ENCODE measurements at regions not wholly inside any gene's neighbourhood (a gene's known extent, or its start where the extent isn't known, plus 50 kb on each side); places are given as distances from the start of the nearest gene placed in this dataset.
"Not testable (repeated sequence)": the region's sequence is repeated elsewhere in the genome, so short reads cannot be mapped to it uniquely, and the experiment has no call there.

DNA sequence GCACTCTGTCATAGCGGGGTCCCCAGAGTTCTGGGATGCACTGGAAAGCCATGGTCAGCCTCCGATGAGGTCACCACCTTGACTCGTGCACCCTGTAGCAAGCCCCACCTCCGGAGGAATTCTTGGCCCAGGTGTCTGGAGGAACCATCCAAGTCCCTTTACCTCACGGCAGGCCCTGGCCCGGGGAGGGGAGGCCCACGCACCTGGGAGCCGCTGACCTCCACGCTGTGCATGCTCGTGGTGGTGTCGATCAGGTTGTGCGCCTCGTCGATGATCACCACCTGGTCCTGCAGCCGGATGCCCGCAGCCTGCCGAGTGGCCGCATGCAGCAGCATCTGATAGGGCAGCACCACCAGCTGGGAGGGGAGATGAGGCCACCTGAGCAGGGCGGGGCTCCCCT, 177.3 kb downstream of the KLRB1 start:
- H3K27ac ChIP-seq (ENCODE audit: low read length); H3K9ac ChIP-seq (ENCODE audit: low read length); H4K20me1 ChIP-seq (ENCODE audit: insufficient read depth, low read length); H3K79me2 ChIP-seq (ENCODE audit: low read length); H3K4me3 ChIP-seq (ENCODE audit: low read length); H3K36me3 ChIP-seq (replicated peaks; ENCODE audit: low read depth, low read length); H3K4me2 ChIP-seq (ENCODE audit: low read length); H3K4me1 ChIP-seq (ENCODE audit: low read length); H3K9me3 ChIP-seq (ENCODE audit: insufficient read depth, low read length); H3K27me3 ChIP-seq (ENCODE audit: low read depth, low read length); H2AFZ ChIP-seq (ENCODE audit: low read depth, low read length): not testable (repeated sequence)

- not testable (repeated sequence) for H3K36me3 ChIP-seq (replicated peaks; ENCODE audit: low read depth, low read length); H3K27me3 ChIP-seq (ENCODE audit: low read depth, low read length); H3K9me3 ChIP-seq (ENCODE audit: insufficient read depth, low read length); H3K27ac ChIP-seq (ENCODE audit: low read length); H3K4me3 ChIP-seq (ENCODE audit: low read length); H3K4me2 ChIP-seq (ENCODE audit: low read length); H2AFZ ChIP-seq (ENCODE audit: low read depth, low read length); H3K79me2 ChIP-seq (ENCODE audit: low read length); H3K9ac ChIP-seq (ENCODE audit: low read length); H4K20me1 ChIP-seq (ENCODE audit: insufficient read depth, low read length); H3K4me1 ChIP-seq (ENCODE audit: low read length)
Measured at GRCh38 chr12:9428856-9429255, 178.9 kb downstream of the KLRB1 start.

- H3K9me3 ChIP-seq (ENCODE audit: insufficient read depth, low read length); H3K79me2 ChIP-seq (ENCODE audit: low read length); H2AFZ ChIP-seq (ENCODE audit: low read depth, low read length); H4K20me1 ChIP-seq (ENCODE audit: insufficient read depth, low read length); H3K27ac ChIP-seq (ENCODE audit: low read length); H3K36me3 ChIP-seq (replicated peaks; ENCODE audit: low read depth, low read length); H3K9ac ChIP-seq (ENCODE audit: low read length); H3K27me3 ChIP-seq (ENCODE audit: low read depth, low read length); H3K4me1 ChIP-seq (ENCODE audit: low read length); H3K4me3 ChIP-seq (ENCODE audit: low read length); H3K4me2 ChIP-seq (ENCODE audit: low read length): not testable (repeated sequence)
Measured at GRCh38 chr12:9425429-9425828, 182.3 kb downstream of the KLRB1 start.

GRCh38 chr12:9424175-9424740, 183.5 kb downstream of the KLRB1 start:
- not testable (repeated sequence) for H3K36me3 ChIP-seq (replicated peaks; ENCODE audit: low read depth, low read length); H3K27ac ChIP-seq (ENCODE audit: low read length); H3K79me2 ChIP-seq (ENCODE audit: low read length); H3K9me3 ChIP-seq (ENCODE audit: insufficient read depth, low read length); H3K9ac ChIP-seq (ENCODE audit: low read length); H3K4me1 ChIP-seq (ENCODE audit: low read length); H3K27me3 ChIP-seq (ENCODE audit: low read depth, low read length); H3K4me3 ChIP-seq (ENCODE audit: low read length); H3K4me2 ChIP-seq (ENCODE audit: low read length); H4K20me1 ChIP-seq (ENCODE audit: insufficient read depth, low read length); H2AFZ ChIP-seq (ENCODE audit: low read depth, low read length)

- H3K27me3 ChIP-seq (ENCODE audit: low read depth, low read length); H3K4me2 ChIP-seq (ENCODE audit: low read length); H3K36me3 ChIP-seq (replicated peaks; ENCODE audit: low read depth, low read length); H3K4me1 ChIP-seq (ENCODE audit: low read length); H3K9ac ChIP-seq (ENCODE audit: low read length); H4K20me1 ChIP-seq (ENCODE audit: insufficient read depth, low read length); H3K9me3 ChIP-seq (ENCODE audit: insufficient read depth, low read length); H3K4me3 ChIP-seq (ENCODE audit: low read length); H2AFZ ChIP-seq (ENCODE audit: low read depth, low read length); H3K27ac ChIP-seq (ENCODE audit: low read length); H3K79me2 ChIP-seq (ENCODE audit: low read length): not testable (repeated sequence)
Measured at GRCh38 chr12:9422689-9423088, 185.0 kb downstream of the KLRB1 start.

DNA sequence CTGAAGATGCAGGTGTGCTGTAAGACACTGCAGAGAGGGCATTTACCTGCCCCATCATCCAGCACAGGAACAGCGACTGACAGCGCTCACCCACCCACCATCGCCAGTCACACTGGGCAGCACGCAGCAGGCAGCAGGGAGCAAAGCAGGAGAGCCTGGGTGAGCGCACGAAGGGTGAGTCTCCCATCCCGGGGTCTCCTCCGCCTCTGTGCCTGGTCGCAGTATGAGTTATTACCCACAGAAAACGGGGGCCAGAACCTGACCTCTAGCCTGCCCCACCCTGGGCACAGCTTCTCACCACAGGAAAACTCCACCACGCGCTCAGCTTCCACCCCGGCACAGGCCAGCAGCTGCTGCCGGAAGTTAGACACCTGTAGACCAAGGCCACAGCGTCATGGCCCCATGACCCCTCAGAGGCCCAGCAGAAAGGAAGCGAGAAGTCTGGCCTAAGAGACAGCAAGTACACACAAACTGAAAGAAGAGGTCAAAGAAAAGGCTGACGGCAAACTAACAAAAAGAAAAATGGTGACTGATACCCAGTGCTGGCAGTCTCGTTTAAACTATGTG, 186.1 kb downstream of the KLRB1 start:
- not testable (repeated sequence) for H4K20me1 ChIP-seq (ENCODE audit: insufficient read depth, low read length); H3K4me3 ChIP-seq (ENCODE audit: low read length); H3K27me3 ChIP-seq (ENCODE audit: low read depth, low read length); H3K36me3 ChIP-seq (replicated peaks; ENCODE audit: low read depth, low read length); H3K9me3 ChIP-seq (ENCODE audit: insufficient read depth, low read length); H3K4me1 ChIP-seq (ENCODE audit: low read length); H3K4me2 ChIP-seq (ENCODE audit: low read length); H3K27ac ChIP-seq (ENCODE audit: low read length); H3K9ac ChIP-seq (ENCODE audit: low read length); H2AFZ ChIP-seq (ENCODE audit: low read depth, low read length); H3K79me2 ChIP-seq (ENCODE audit: low read length)

DNA sequence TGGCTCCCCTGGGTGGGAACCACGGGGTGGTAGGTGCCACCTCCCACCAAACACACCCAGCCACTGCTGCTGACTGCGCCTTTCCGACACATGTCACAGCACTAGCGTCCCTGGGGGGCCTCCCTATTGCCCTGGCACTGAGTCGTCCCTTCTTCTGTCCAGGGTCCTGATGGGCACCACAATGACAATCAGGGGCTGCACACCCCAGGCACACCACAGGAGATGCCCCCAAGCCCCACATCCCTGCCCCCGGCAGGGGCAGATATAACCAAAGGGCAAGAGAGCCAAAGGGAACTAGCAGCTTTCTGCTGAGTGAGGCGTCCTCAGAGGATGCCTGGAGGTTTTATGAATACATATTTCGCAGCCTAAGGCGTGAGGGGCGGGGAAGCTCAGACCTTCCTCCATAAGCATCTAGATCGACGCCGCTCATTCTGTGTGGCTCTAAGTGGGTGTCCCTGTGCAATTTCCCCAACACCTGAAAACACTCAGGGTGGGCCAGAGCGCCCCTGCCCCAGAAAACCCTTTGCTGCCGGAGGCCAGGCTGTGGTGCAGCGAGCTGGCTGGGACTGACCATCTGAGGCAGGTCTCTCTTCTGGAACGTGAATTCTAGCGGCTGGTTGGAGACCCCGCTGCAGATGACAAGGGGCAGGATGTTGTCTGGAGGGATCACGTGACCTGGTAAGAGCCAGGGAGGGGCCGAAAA, 186.7 kb downstream of the KLRB1 start:
- H3K36me3 ChIP-seq (replicated peaks; ENCODE audit: low read depth, low read length); H3K4me1 ChIP-seq (ENCODE audit: low read length); H3K4me3 ChIP-seq (ENCODE audit: low read length); H2AFZ ChIP-seq (ENCODE audit: low read depth, low read length); H3K79me2 ChIP-seq (ENCODE audit: low read length); H3K4me2 ChIP-seq (ENCODE audit: low read length); H3K9me3 ChIP-seq (ENCODE audit: insufficient read depth, low read length); H3K27ac ChIP-seq (ENCODE audit: low read length); H3K27me3 ChIP-seq (ENCODE audit: low read depth, low read length); H4K20me1 ChIP-seq (ENCODE audit: insufficient read depth, low read length); H3K9ac ChIP-seq (ENCODE audit: low read length): not testable (repeated sequence)

GRCh38 chr12:9418669-9419041, 189.1 kb downstream of the KLRB1 start:
- not testable (repeated sequence) for H3K27me3 ChIP-seq (ENCODE audit: low read depth, low read length); H3K9ac ChIP-seq (ENCODE audit: low read length); H3K4me3 ChIP-seq (ENCODE audit: low read length); H3K36me3 ChIP-seq (replicated peaks; ENCODE audit: low read depth, low read length); H4K20me1 ChIP-seq (ENCODE audit: insufficient read depth, low read length); H3K79me2 ChIP-seq (ENCODE audit: low read length); H3K27ac ChIP-seq (ENCODE audit: low read length); H2AFZ ChIP-seq (ENCODE audit: low read depth, low read length); H3K4me1 ChIP-seq (ENCODE audit: low read length); H3K4me2 ChIP-seq (ENCODE audit: low read length); H3K9me3 ChIP-seq (ENCODE audit: insufficient read depth, low read length)

- H3K4me1 ChIP-seq (ENCODE audit: low read length); H3K4me3 ChIP-seq (ENCODE audit: low read length); H3K36me3 ChIP-seq (replicated peaks; ENCODE audit: low read depth, low read length); H2AFZ ChIP-seq (ENCODE audit: low read depth, low read length); H3K27ac ChIP-seq (ENCODE audit: low read length); H4K20me1 ChIP-seq (ENCODE audit: insufficient read depth, low read length); H3K4me2 ChIP-seq (ENCODE audit: low read length); H3K27me3 ChIP-seq (ENCODE audit: low read depth, low read length); H3K79me2 ChIP-seq (ENCODE audit: low read length); H3K9me3 ChIP-seq (ENCODE audit: insufficient read depth, low read length); H3K9ac ChIP-seq (ENCODE audit: low read length): not testable (repeated sequence)
Measured at GRCh38 chr12:9417947-9418668, 189.6 kb downstream of the KLRB1 start.
